ENCODE measurements at regions not wholly inside any gene's neighbourhood (a gene's known extent, or its start where the extent isn't known, plus 50 kb on each side); places are given as distances from the start of the nearest gene placed in this dataset.

- TF ChIP-seq CTCF (IDR thresholded peaks at IDR 0.05; ENCODE audit: low read depth, low read length, poor library complexity, severe bottlenecking) (no peak), EZH2phosphoT487 (IDR thresholded peaks at IDR 0.05; ENCODE audit: borderline replicate concordance, low read length) (no peak)
These were observed 991.9 kb upstream of the CHAC2 start for GRCh38 chr2:52775674-52776073.

All from DOHH2 (cell line).